ENCODE measurements at regions not wholly inside any gene's neighbourhood (a gene's known extent, or its start where the extent isn't known, plus 50 kb on each side); places are given as distances from the start of the nearest gene placed in this dataset.
"Not testable (repeated sequence)": the region's sequence is repeated elsewhere in the genome, so short reads cannot be mapped to it uniquely, and the experiment has no call there.

DNA sequence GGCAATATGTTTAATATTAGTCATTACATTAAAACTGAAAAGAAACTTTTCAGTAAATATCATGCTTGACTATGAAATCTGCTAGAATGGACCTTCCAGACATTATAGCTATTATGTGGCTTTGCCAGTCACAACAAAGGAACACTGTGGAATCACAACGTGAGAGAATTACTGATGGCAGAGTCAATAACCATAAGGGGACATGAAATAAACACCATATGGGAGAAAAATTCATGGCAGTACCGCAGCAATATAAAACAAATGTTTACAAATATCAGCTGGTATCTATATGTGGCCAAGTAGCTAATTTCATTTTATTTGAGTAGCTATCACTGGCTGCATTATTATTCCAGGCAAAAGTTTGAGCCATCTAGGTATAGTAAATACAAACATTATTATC lies 1818.6 kb downstream of the PCDH9 start:
- H3K4me1 ChIP-seq (ENCODE audit: control insufficient read depth, insufficient read depth, low read length), result no peaks in the 10 kb centered on the region

DNA sequence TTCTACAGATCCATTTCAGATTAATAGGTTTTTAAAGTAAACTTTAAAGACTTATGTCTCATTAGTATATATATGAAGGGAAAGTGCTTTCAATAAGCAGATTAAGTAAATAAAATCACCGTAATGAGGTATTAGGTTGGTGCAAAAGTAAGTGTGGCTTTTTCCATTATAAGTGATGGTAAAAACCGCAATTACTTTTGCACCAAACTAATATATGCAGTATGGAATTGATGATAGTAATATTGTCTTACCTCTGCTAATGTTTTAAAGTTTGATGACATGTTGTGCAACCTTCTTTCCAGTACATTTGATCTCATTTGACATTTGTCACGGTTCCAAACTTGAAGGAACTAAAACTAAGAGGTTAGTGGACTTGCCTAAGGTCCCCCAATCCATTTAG lies 1819.3 kb downstream of the PCDH9 start:
- Histone ChIP-seq H3K27ac (ENCODE audit: low read length) (no peak overlapping the region), H3K36me3 (ENCODE audit: control insufficient read depth, insufficient read depth, low read length) (no peaks in the 10 kb centered on the region), H3K9me3 (ENCODE audit: control insufficient read depth, low read depth, low read length) (no peaks in the 10 kb centered on the region), H3K4me1 (ENCODE audit: control insufficient read depth, insufficient read depth, low read length) (no peaks in the 10 kb centered on the region), H3K27me3 (ENCODE audit: control insufficient read depth, insufficient read depth, low read length) (no peaks in the 10 kb centered on the region), H3K4me3 (ENCODE audit: low read length) (no peak overlapping the region)
- 100% methylated on average over 2 of the region's 3 CpGs for WGBS (ENCODE audit: insufficient coverage, low lambda C conversion rate)
- no peak for DNase-seq

More for the DNA sequence above, 1818.6 kb downstream of the PCDH9 start:
- WGBS (ENCODE audit: insufficient coverage, low lambda C conversion rate), result no CpG with 5 or more reads among the region's 2 CpGs
- Histone ChIP-seq H3K27me3 (ENCODE audit: control insufficient read depth, insufficient read depth, low read length) (no peaks in the 10 kb centered on the region), H3K27ac (ENCODE audit: low read length) (no peak overlapping the region), H3K9me3 (ENCODE audit: control insufficient read depth, low read depth, low read length) (no peaks in the 10 kb centered on the region), H3K4me3 (ENCODE audit: low read length) (no peak overlapping the region), H3K36me3 (ENCODE audit: control insufficient read depth, insufficient read depth, low read length) (no peaks in the 10 kb centered on the region)
- no peak for DNase-seq

DNA sequence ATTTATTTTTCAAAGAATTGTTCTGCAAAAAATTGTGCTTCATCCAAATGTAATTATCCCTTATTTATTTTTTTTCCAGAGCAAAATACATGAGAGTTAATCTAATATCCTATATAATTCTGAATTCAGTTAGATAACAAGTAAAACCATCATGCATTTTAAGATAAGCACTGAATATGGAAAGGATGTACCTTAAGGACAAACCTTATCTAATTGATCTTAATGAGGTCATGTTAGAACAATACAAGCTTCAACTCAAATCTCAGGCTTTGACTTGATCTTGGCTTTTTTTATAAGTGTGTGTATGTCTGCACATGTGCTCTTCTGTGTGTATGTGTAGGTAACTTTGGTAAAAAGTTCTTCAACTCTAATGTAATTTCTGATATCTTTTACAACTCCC lies 1828.8 kb downstream of the PCDH9 start:
- Histone ChIP-seq H3K4me1 (ENCODE audit: control insufficient read depth, insufficient read depth, low read length) (no peaks in the 10 kb centered on the region), H3K27me3 (ENCODE audit: control insufficient read depth, insufficient read depth, low read length) (no peaks in the 10 kb centered on the region), H3K4me3 (ENCODE audit: low read length) (no peak overlapping the region), H3K36me3 (ENCODE audit: control insufficient read depth, insufficient read depth, low read length) (no peaks in the 10 kb centered on the region), H3K9me3 (ENCODE audit: control insufficient read depth, low read depth, low read length) (no peaks in the 10 kb centered on the region), H3K27ac (ENCODE audit: low read length) (no peak overlapping the region)
- no peak for DNase-seq

DNA sequence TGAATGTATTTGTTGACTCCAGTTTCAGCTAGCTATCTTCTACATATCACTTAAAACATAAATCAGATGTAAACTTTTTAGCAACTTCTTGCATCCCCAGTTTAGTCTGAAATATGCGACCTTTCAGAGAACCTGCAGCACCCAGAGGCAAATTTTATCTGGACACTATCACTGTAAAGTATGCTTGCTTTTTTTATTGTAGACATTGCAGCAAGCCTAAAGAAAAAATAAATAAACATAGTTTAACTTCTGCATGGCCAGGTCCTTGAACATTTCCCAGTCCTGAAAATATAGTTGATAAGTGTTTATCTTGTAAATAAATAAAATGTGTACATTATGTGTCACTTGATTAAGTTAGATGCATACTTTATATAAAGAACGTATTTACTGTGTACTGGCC lies 1829.4 kb downstream of the PCDH9 start:
- Histone ChIP-seq H3K36me3 (ENCODE audit: control insufficient read depth, insufficient read depth, low read length) (no peaks in the 10 kb centered on the region), H3K27ac (ENCODE audit: low read length) (no peak overlapping the region), H3K9me3 (ENCODE audit: control insufficient read depth, low read depth, low read length) (no peaks in the 10 kb centered on the region), H3K27me3 (ENCODE audit: control insufficient read depth, insufficient read depth, low read length) (no peaks in the 10 kb centered on the region), H3K4me1 (ENCODE audit: control insufficient read depth, insufficient read depth, low read length) (no peaks in the 10 kb centered on the region), H3K4me3 (ENCODE audit: low read length) (no peak overlapping the region)
- no peak for DNase-seq
- 73% methylated on average over 2 of the region's 2 CpGs for WGBS (ENCODE audit: insufficient coverage, low lambda C conversion rate)

DNA sequence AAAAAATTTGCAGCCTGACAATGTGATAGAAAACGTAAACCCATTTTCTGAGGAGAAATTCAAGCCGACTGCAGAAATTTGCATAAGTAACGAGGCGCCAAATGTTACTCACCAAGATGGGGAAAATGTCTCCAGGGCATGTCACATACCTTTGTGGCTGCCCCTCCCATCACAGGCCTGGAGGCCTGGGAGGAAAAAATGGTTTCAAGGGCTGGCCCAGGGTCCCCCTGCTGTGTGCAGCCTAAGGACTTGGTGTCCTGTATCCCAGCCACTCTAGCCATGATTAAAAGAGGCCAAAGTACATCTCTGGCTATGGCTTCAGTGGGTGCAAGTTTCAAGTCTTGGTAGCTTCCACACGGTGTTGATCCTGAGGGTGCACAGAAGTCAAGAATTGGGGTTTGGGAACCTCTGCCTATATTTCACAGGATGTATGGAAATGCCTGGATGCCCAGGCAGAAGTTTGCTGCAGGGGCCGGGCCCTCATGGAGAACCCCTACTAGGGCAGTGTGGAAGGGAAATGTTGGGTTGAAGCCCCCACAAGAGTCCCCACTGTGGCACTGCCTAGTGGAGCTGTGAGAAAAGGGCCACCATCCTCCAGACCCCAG lies 1842.3 kb downstream of the PCDH9 start:
- Histone ChIP-seq H3K36me3 (ENCODE audit: control insufficient read depth, insufficient read depth, low read length) (no peaks in the 10 kb centered on the region), H3K9me3 (ENCODE audit: control insufficient read depth, low read depth, low read length) (no peaks in the 10 kb centered on the region), H3K4me1 (ENCODE audit: control insufficient read depth, insufficient read depth, low read length) (no peaks in the 10 kb centered on the region), H3K27me3 (ENCODE audit: control insufficient read depth, insufficient read depth, low read length) (no peaks in the 10 kb centered on the region), H3K4me3 (ENCODE audit: low read length) (no peak overlapping the region), H3K27ac (ENCODE audit: low read length) (no peak overlapping the region)
- DNase-seq, result no peak
- no CpG with 5 or more reads among the region's 6 CpGs for WGBS (ENCODE audit: insufficient coverage, low lambda C conversion rate)

DNA sequence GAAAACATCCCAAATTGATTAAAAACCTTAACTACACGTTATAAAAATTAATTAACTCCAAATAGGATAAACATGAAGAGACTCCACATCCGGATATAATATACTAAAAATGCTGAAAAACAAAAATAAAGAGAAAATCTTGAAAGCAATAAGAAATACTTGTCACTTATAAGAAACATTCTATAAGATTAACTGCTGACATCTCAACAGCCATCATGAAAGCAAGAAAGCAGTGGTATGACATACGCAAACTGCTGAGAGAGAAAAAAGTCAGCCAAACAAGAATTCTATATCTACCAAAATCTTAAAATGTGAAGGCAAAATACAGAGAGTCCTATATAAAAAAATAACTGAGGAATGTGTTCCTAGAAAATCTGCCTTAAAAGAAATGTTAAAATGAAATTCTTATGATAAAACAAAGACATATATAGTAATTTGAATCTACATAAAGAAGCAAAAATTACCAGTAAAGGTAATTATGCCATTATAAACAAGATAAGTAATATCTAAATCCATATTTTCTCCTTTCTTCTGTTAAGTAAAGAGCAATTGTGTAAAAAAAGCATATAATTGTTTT lies 1851.1 kb downstream of the PCDH9 start:
- WGBS (ENCODE audit: insufficient coverage, low lambda C conversion rate), result 90% methylated on average over 3 of the region's 3 CpGs
- DNase-seq, result no peak
- no peaks in the 10 kb centered on the region for H3K27me3 ChIP-seq (ENCODE audit: control insufficient read depth, insufficient read depth, low read length)
- H3K36me3 ChIP-seq (ENCODE audit: control insufficient read depth, insufficient read depth, low read length), result no peaks in the 10 kb centered on the region
- H3K4me1 ChIP-seq (ENCODE audit: control insufficient read depth, insufficient read depth, low read length), result no peaks in the 10 kb centered on the region
- no peak overlapping the region for H3K4me3 ChIP-seq (ENCODE audit: low read length)
- peaks cover 5% of the 10 kb centered on the region for H3K9me3 ChIP-seq (ENCODE audit: control insufficient read depth, low read depth, low read length)
- H3K27ac ChIP-seq (ENCODE audit: low read length), result no peak overlapping the region

DNA sequence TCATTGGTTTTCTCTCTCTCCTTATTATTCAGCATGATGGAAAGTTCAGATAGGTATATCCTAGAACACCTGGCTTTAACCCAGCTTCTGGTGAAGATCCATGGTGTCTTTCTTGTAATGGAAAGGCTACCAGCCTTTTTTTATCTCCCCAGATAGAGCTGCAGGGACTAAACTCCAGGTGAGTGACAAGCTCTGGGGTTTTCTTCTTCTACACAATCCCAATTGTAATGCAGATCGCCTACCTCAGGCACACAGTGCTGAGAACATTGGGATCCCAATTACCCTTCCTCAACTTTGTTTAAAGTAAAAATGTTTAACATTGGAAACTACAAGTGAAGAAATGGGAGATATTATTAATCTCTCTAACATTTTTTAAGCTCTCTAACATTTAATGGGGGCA lies 1851.7 kb downstream of the PCDH9 start:
- H3K9me3 ChIP-seq (ENCODE audit: control insufficient read depth, low read depth, low read length), result peaks cover 5% of the 10 kb centered on the region
- no peak for DNase-seq
- H3K36me3 ChIP-seq (ENCODE audit: control insufficient read depth, insufficient read depth, low read length), result no peaks in the 10 kb centered on the region
- no peaks in the 10 kb centered on the region for H3K27me3 ChIP-seq (ENCODE audit: control insufficient read depth, insufficient read depth, low read length)
- no peak overlapping the region for H3K4me3 ChIP-seq (ENCODE audit: low read length)
- no CpG with 5 or more reads among the region's 1 CpG for WGBS (ENCODE audit: insufficient coverage, low lambda C conversion rate)
- H3K4me1 ChIP-seq (ENCODE audit: control insufficient read depth, insufficient read depth, low read length), result no peaks in the 10 kb centered on the region
- no peak overlapping the region for H3K27ac ChIP-seq (ENCODE audit: low read length)

DNA sequence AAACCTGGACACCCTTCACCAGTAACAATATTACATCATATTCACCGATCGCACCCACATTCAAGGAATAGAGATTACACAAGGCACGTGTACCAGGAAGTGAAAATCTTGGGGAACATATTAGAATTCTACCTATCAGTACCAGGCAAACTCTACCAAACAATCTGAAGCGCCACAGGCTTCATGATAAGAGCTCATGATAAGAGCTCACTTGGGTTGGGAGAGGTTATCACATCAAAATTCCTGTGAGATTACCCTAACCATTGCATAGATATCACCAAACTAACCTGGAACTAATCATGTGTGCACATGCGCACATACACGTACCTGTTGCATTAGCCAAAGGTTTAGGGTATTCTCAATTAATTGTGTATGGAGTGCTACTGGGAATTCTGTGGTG lies 1861.3 kb downstream of the PCDH9 start:
- Histone ChIP-seq H3K36me3 (ENCODE audit: control insufficient read depth, insufficient read depth, low read length) (no peaks in the 10 kb centered on the region), H3K27ac (ENCODE audit: low read length) (no peak overlapping the region), H3K9me3 (ENCODE audit: control insufficient read depth, low read depth, low read length) (no peaks in the 10 kb centered on the region), H3K27me3 (ENCODE audit: control insufficient read depth, insufficient read depth, low read length) (no peaks in the 10 kb centered on the region), H3K4me3 (ENCODE audit: low read length) (no peak overlapping the region), H3K4me1 (ENCODE audit: control insufficient read depth, insufficient read depth, low read length) (no peaks in the 10 kb centered on the region)
- WGBS (ENCODE audit: insufficient coverage, low lambda C conversion rate), result 100% methylated on average over 1 of the region's 6 CpGs
- DNase-seq, result no peak

DNA sequence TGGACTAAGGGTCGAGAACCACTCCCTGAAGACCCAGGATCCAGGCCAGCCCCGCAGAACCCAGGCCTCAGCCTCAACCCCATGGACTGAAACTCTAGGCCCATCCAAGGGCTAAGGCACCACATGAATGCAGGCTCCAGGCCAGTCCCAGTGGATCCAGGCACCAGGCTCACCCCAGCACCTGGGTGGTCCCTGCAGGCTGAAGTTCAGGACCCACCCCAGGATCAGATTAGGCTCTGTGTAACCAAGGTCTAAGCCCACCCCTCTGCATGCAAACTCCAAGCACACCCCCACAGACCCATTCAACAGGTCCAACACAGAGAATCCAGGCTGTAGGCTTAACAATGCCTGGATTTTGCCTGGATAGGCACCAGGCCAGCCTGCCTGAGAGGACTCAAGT lies 1876.2 kb downstream of the PCDH9 start:
- no peaks in the 10 kb centered on the region for H3K27me3 ChIP-seq (ENCODE audit: control insufficient read depth, insufficient read depth, low read length)
- DNase-seq, result no peak
- H3K4me1 ChIP-seq (ENCODE audit: control insufficient read depth, insufficient read depth, low read length), result no peaks in the 10 kb centered on the region
- H3K27ac ChIP-seq (ENCODE audit: low read length), result no peak overlapping the region
- H3K36me3 ChIP-seq (ENCODE audit: control insufficient read depth, insufficient read depth, low read length), result no peaks in the 10 kb centered on the region
- no CpG with 5 or more reads among the region's 2 CpGs for WGBS (ENCODE audit: insufficient coverage, low lambda C conversion rate)
- H3K4me3 ChIP-seq (ENCODE audit: low read length), result no peak overlapping the region
- H3K9me3 ChIP-seq (ENCODE audit: control insufficient read depth, low read depth, low read length), result peaks cover 15% of the 10 kb centered on the region

DNA sequence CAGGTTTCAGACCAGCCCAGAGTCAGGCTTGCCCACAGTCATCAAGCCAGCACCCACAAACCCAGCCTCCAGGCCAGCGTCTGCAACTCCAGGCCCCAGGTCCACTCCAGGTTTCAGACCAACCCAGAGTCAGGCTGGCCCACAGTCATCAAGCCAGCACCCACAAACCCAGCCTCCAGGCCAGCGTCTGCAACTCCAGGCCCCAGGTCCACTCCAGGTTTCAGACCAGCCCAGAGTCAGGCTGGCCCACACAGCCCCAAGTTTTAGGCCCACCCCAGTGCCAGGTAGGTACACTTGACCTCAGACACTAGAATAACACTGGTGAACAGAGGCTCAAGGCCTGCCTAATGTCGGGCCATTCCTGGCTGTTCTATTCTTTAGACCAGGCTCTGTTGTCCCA lies 1877.0 kb downstream of the PCDH9 start:
- peaks cover 15% of the 10 kb centered on the region for H3K9me3 ChIP-seq (ENCODE audit: control insufficient read depth, low read depth, low read length)
- no CpG with 5 or more reads among the region's 3 CpGs for WGBS (ENCODE audit: insufficient coverage, low lambda C conversion rate)
- not testable (repeated sequence) for H3K4me1 ChIP-seq (ENCODE audit: control insufficient read depth, insufficient read depth, low read length); H3K27me3 ChIP-seq (ENCODE audit: control insufficient read depth, insufficient read depth, low read length); H3K27ac ChIP-seq (ENCODE audit: low read length); H3K36me3 ChIP-seq (ENCODE audit: control insufficient read depth, insufficient read depth, low read length); H3K4me3 ChIP-seq (ENCODE audit: low read length); DNase-seq

DNA sequence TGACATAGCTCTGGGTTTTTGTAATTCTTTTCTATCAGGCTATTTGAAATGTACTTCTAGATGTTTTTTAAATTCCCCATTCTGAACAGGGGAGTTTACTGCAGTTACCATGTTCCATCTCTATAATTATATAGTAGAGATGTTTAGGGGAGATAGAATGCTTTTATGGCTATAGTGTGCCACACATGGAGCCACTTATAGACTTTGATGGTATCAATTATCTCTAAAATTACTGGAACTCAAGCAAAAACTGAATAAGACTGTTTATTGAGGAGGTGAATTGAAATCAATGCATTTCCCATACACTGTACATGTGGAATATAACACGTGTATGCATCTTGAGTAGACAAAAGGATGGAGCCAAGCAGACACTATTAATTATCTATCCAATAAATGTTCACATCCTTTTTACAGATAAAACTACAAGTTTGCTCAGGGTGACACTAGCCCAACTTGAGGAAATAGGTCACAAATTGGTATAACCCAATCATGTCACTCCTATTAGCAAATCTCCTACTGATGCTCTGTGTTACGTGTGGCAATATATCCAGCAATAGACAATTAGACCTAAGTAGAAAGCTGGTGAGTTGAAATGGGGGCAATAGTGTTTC lies 1882.6 kb downstream of the PCDH9 start:
- no peak for DNase-seq
- no peaks in the 10 kb centered on the region for H3K9me3 ChIP-seq (ENCODE audit: control insufficient read depth, low read depth, low read length)
- no peaks in the 10 kb centered on the region for H3K4me1 ChIP-seq (ENCODE audit: control insufficient read depth, insufficient read depth, low read length)
- no peak overlapping the region for H3K4me3 ChIP-seq (ENCODE audit: low read length)
- no peak overlapping the region for H3K27ac ChIP-seq (ENCODE audit: low read length)
- H3K27me3 ChIP-seq (ENCODE audit: control insufficient read depth, insufficient read depth, low read length), result no peaks in the 10 kb centered on the region
- WGBS (ENCODE audit: insufficient coverage, low lambda C conversion rate), result no CpG with 5 or more reads among the region's 2 CpGs
- no peaks in the 10 kb centered on the region for H3K36me3 ChIP-seq (ENCODE audit: control insufficient read depth, insufficient read depth, low read length)
